HS-5 (cell line): ENCODE measurements at regions not wholly inside any gene's neighbourhood (a gene's known extent, or its start where the extent isn't known, plus 50 kb on each side); places are given as distances from the start of the nearest gene placed in this dataset.
"Not testable (repeated sequence)": the region's sequence is repeated elsewhere in the genome, so short reads cannot be mapped to it uniquely, and the experiment has no call there.

Source experiments
- DNase-seq: peaks from one replicate; pipeline ENCODE4 v3.0.0-alpha.2; 2012; ENCODE audit warnings: low read depth

DNA sequence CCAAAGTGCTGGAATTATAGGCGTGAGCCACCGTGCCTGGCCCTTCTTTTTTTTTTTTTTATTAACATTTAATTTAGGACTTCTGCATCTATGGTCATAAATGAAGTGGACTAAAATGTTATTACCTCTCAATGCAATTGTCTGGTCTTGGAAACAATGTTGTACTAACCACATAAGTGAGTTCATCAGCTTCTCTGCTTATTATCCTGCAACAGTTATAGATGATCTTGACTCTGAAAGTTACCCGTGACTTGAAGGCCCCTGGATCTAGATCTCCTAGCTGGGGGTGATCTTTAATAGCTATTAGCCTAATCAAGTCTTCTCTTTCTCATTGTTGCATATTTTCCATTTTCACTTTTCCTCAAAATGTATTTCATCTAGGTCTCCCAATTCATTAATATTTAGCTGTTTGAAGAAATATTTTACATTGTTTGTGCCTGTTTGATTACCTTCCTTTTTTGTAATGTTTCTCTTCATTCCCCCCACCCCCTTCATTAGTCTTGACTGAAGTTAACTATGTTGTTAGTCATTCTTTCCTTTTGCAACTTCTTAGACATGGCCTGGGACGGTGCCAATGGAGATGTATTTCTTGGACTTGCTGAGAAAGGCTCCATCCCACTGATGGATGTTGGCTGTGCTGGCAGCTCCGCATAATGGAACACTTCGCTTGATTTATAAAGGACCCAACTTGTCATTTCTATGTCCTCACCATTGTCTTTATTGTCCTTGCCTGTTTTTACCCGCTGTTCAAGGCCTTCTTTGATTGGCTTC lies 141.6 kb upstream of the RIOK3 start:
- DNase-seq = no peak

DNA sequence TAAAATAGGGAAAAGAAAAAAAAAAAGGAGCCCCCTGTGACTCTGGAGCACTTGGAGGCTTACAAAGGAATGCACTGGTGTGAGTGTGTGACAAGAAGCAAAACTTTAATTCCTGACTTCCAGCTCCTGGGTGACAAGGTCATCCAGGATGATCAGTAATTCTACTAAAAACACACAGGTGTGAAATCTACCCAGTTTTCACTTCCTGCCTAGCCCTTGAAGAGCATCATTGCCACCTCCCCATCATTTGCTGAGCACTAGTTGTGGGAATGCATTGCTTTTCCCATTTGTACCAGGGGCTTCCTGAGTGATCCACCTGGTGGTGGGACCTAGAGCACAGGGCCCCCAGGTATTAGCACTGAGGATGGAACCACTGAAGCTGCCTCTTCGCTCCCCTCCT lies 139.7 kb upstream of the RIOK3 start:
- DNase-seq = no peak

DNA sequence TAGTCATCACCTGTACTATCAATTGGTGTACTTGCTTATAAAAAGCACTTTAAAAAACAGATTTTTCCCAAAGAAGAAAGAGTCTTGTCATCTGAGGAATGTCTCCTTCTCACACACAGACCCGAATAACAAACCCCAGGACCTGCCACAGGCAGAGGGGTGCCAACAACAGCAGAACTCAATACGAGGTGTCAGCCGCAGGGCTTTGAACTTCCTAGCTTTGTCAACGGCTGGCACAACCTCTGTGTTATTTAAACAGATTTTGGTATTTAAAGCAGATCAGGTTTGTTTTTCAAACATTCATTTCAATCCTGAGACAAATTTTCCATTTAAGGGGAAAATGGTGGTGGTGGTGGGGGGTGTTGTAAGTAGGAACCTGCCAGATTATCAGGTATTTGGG lies 138.4 kb upstream of the RIOK3 start:
- no peak for DNase-seq

DNA sequence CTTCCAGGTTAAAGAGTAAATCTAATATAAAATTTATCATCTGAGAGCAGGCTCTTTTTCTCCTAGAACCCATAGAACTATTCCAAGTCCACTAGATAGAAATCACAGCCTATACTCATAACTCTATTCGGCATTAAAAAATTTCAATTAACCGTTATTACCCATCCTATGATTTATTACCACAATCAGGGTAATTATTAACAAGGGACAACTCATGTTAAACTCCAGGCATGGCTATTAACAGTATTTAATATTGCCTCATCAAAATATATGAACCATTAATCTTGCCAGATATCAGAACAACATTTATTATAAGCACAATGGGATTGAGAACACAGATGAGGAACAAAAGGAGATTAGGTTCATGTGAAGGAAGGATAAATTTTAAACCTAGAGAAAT lies 136.8 kb upstream of the RIOK3 start:
- DNase-seq = no peak

DNA sequence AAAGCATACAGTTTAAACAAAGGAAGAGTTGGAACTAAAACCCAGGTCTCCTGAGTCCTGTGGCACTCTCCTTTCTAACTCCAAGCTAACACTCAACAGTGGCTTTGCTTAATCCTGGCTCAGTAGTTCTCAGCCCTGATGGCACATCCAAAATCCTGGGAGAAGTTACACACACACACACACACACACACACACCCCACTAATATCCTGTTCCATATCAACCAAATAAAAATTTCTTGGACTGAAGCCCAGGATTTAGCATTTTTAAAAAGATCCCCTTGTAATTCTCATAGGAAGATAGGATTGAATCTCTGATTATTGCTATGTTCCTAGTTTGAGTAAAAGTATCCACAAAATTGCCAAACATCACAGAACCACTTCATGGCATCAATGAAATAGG lies 136.1 kb upstream of the RIOK3 start:
- no peak for DNase-seq

DNA sequence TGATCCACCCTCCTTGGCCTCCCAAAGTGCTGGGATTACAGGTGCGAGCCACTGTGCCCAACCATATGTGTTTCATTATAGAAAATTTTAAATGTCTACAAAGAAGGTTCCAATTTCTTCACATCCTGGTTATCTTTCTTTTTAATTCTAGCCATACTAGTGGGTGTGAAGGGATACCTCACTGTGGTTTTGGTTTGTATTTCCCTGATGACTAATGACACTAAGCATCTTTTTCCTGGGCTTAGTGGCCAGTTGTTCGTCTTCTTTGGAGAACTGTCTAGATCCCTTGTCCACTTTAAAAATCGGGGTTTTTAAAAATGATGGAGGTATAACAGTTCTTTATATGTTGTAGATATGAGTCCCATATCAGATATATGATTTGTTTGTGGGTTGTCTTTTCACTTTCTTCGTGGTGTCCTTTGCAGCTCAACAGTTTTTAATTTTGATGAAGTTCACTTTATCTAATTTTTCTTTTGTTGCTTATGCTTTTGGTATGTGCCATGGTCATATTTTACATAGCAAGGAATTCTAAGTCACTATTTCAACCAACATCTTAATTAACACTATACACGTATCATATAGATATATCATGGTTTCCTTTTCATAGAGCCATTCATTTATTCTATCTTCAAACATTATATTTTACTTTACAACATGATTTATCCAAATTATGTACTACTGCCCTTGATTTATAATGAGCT lies 135.0 kb upstream of the RIOK3 start:
- peak; percentile 67 for DNase-seq

DNA sequence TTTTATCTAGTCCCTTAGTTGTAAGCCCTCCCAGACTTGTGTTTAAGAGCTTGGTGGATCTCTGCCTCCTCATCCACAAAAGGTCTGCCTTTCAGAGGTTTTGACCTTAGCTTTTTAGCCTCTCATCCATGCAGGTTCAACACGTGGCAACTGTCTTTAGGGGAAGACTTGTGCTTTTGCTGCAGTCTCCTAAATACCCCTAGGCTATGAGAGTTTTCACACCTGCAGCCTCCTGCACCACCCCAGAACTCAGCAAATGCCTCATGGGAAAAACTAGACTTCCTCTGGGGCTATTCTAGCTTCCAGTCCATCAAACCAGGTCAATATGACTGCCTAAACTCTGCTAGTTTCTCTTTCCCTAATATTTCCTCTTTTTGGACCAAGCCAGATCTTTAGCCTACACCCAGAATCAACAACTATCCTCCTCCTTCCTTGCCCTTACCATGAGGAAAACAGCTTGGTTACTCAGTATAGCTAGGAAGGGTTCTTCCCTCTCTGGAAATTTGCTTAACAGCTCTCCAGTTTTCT lies 132.3 kb upstream of the RIOK3 start:
- DNase-seq = no peak

DNA sequence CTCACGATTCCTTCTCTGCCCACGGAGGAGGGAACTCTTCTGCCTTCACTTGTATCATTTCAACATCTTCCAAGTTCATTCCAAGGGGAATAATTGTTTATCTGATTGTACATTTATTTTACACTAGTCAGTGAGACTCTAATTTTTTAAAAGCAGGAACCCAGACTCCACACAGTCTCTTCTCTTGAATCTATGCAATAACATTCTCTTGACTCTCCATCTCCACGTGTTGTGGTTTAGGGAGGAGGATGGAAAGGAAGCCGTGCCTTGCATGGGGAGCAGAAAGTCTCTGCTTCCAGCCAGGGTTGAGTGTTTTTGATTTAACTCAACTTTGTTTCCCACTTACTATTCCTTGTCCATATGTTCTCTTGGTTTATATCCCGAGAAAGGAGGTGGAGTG lies 131.1 kb upstream of the RIOK3 start:
- DNase-seq = no peak

DNA sequence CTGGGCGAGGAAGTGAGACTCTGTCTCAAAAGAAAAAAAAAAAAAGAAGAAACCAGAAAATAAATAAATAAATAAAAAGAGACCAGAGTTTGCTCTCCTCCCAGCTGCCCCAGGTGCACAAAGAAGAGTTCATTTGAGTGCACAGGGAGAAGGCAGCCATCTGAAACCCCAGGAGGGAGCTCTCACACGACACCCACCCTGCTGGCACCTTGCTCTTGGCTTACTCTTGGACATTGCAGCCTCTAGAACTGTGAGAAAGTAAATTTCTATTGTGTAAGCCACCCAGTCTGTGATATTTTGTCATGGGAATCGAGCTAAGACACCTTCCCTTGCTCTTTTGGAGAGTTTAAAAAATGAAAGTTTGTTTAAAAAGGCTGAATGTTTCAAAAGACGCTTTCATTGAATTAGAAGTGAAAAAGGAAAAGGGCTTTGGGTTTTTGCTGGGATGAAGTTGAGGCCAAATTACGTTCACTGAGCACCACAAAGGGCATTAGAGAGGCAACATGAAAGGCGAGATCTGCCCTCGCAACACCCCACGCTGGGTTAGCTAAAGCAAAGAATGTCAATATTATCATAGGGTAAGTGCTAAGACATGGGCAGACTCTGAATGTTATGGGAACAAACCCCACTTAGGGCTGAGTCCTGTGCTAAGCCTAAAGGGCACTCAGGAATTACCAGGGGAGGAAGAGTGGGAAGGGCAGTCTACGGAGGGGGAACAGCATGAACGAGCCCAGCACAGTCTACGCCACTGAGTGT lies 128.9 kb upstream of the RIOK3 start:
- no peak for DNase-seq

DNA sequence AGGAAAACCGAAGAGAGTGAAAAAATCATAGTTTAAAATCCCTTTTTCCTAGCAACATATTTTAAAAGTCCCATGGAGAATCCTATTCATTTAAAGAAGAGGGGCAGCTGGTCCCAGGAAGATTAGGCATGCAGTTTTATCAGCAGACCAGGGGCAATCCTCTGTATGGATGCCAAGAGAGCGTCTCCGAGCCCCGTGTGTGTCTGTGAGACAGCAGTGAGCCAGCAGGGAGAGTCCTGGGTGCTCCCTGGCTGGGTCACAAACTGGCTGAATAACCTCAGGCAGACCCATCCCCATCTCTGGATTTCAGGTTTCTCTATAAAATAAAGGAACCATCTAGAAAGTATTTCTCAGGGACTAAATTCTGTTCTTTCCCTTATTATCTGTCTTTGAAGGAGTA lies 128.2 kb upstream of the RIOK3 start:
- DNase-seq = no peak

DNA sequence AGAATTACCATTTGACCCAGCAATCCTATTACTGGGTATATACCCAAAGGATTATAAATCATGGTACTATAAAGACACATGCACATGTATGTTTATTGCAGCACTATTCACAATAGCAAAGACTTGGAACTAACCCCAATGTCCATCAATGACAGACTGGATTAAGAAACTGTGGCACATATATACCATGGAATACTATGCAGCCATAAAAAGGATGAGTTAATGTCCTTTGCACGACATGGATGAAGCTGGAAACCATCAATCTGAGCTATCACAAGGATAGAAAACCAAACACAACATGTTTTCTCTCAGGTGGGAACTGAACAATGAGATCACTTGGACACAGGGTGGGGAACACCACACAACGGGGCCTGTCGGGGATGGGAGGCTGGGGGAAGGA lies 123.4 kb upstream of the RIOK3 start:
- DNase-seq = not testable (repeated sequence)

DNA sequence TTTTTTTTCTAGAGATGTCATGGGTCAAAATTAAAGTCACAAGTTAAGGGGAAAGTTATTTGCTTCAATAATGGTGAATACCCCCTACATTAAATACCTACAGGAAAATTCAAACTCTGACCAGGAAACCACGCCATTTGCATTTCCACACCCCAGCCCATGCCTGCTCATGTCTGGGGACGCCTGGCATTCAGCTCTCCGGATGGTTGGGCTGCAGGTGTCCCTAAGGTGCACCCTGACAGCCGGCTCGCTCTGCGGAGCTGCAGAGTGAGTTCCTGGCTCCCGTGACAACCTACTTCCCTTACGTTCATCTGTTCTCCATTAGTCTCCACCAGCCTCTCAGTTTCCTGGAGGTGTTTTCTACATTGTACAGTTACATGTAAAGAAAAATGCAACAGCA lies 122.7 kb upstream of the RIOK3 start:
- no peak for DNase-seq

DNA sequence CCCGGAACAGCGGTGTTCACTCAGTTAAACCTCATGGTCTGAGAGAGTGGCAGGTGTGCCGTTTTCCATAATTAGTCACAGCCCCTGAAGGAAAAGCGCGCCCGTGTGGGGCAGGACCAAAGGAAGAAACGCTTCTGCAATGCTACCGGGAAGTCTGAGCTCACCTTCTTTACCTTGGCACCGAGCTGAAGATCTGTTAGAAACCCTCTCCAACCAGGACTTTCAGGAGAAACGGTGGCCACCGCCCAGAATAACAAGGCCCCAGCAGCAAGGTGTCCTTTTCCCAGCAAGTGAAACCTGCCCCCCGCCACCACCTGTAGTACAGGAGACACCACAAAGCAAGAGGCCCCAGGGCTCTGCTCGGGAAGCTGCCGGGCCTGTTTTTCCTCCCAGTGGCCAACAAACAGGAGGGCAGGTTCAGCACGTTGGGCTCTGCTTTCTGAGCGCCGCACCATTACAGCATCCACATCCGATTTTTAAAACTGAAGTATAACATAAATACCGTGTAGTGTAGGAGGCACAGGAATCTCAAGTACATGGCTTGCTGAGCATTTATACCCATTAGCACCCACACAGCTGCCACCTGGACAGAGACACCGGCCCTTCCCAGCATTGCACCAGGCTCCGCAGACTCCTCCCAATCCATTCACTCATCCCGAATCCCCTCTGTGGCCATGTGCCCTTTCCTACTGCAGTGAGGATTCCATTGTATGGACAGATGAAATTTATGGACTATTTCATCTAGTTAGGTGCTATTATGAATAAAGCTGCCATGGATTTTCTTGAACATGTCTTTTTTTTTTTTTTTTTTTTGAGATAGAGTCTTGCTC lies 121.8 kb upstream of the RIOK3 start:
- no peak for DNase-seq

DNA sequence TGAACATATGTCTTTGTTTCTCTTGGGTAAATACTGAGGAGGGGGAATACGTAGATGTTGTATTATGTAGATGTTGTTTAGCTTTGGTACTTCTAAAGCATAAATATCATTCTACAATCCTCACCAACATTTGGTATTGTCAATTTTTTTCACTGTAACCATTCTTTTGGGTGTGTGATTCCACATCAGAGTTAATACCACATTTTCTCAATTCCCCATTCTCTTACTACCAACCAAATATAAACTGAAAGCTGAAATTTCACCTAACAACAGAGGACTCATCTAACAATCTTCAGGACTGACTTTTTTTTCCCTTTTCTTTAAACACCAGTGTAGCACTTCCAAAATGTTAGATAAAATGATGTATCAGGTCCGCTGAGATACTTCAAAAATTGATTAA lies 120.7 kb upstream of the RIOK3 start:
- no peak for DNase-seq

DNA sequence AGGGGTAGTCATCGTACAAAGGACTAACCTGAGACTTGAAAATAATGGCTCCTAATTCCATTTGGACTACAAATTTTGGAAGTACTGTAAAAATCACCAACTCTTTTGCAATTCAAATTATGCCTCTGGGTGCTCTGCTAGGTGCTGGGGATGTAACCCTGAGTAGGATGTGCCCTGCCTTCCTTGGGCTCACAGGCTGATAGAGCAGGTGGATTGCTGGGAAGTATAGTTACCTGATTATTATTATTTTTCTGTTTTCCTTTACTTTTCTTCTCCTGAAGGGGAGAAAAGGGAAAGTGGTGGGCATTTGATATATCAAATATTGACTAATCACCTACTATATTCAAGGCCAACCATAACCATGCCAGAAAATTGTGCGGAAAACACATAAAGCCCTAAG lies 119.3 kb upstream of the RIOK3 start:
- no peak for DNase-seq

DNA sequence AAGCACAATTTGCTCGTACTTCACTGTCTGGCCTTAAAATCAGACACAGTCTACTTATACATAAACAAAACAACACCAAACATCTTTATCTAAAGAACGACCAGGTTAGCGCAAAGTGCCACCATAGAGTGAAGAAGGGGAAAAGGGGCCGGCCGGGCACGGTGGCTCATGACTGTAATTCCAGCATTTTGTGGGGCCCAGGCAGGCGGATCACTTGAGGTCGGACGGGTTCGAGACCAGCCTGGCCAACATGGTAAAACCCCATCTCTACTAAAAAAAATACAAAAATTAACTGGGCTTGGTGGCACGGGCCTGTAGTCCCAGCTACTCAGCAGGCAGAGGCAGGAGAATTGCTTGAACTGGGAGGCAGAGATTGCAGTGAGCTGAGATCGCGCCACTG lies 118.5 kb upstream of the RIOK3 start:
- DNase-seq = no peak

DNA sequence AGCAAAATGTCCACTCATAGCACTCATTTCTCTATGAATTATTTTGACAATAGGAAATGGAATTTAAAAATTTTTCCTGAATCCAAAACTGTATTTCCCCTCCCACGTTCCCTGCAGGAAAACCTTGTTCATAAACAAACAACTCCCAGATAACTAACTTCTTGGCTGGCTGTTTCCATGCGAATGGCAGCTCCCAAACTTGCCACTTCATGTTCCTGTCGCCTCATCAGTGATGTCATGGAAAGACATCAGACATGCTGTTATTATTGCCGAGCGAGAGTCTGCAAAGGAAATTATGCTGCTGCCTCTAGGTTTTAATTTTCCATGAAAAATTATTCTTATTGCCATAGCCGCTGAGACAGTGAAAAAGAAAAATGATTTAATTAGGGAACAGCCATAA lies 117.0 kb upstream of the RIOK3 start:
- DNase-seq = no peak

DNA sequence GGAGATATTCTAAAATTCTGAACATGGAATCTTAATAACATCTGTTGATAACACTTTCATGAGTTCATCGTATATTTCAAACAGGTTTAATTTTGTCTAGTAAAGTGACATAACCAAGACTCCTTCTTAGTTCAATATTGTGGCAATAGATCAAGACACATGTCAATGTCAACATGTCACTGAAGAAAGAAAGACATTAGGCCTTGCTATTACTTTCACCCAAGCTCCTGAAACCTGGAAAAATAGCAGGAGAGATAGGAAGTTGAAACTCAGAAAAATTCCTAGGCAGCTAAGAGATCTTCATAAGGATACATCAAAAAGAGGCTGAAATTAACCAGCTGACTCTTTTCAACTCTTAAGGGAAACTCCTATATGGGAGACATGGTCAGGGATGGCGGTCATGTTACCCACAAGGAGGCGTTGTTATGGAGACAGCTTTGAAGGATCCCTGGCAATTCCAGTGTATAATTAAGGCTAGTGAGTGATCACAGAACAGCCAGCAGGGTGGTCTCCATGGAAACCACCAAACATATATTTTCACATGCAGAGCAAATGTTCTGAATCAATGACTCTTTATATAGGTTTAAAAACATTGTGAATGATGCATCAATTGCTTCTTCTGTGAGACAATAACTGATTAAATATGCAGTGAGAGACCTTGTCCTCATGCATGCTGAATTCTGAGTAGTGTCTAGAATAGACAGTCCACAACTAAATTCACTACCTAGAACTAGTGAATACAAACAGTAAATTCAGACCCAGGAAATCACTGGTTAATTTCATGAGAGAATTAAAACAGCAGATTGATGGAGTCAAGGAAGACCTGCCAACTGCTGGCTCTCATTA lies 115.3 kb upstream of the RIOK3 start:
- no peak for DNase-seq

DNA sequence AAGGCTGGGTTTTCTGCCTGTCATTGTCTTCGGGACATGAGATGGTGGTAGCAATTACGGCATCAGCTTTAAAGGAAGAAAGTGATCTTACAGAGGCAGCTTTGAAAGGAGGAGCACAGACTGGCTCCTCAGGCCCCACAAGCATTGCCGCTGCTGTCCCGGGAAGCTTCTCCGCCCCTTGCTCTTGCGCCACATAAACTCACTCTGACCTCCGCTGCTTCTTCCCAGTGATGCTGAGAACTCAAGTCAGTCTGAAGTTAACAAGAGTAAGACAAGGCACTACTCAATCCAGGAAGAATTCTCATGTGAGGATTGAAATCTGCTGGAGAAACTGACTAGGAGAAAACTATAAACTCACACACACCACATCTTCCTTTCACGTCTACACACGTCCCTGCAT lies 112.4 kb upstream of the RIOK3 start:
- no peak for DNase-seq

DNA sequence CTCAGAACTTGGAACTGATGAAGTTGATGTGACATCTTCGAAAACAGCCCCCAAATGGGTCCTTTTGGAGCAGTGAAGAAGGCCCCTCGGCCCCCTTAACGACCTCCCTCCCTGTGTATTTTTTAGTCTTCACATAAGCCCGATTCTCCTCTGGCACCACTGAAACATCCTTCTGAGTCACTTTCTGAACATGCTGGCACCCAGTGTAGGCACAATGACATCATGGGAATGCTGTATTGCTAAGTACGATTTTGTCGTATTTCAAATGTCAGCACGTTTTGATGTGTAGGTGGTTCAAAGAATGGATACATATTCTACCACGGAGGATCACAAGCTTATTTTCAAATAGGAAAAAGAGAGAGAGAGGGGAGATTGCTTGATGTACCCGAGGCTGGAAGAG lies 111.7 kb upstream of the RIOK3 start:
- no peak for DNase-seq

DNA sequence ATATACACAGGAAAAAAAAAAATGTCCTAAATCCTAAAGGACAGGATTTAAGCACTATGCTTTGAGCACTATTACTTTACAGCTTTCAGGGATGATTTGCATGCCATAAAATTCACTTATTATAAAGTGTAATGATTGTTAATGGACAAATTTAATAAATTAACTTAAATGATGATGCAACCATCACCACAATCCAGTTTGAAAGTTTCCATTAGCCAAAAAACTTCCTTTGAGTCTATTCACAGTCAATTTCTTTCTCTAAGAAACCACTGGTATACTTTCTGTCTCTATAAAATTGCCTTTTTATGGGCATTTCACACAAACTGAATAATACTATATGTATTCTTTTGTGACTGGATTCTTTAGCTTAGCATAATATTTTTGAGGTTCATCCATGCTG lies 111.1 kb upstream of the RIOK3 start:
- no peak for DNase-seq
